ENCODE measurements at regions not wholly inside any gene's neighbourhood (a gene's known extent, or its start where the extent isn't known, plus 50 kb on each side); places are given as distances from the start of the nearest gene placed in this dataset.

DNA sequence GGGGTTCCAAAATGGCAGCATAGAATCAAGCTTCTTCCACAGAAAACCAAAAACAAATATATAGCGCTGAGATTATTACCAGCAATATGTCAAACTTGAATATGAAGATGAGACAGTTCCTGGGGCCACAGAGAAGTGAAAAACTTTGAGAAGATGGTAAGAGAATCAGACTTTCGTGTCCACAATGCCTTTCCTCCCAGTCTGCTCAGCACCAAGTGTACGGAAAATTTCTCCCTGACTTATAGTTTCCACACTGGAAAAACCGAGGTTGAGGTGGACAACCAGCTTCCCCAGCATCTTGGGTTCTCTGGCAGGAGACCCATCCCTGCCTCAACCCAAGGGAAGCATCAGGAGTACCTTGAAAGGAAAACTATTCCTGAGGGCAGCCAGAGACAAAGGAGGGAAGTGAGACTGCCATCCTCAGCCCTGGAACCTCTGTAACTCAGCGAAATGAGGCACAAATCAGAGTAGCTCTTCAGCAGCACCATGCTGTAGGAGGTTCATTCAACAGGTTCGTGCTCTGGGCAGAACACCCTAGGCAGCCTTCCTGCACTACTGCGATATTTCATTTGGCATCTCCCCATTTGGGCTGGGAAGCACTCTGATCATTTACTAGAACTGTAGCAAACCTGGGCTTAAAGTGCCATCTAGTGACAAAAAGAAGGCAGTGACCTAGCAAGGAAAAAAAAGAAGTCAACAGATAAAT lies 52.4 kb upstream of the CAPRIN2 start:
- Histone ChIP-seq H3K27me3 (no peaks in the 10 kb centered on the region), H3K27ac (no peak overlapping the region), H3K4me1 (no peaks in the 10 kb centered on the region), H3K4me3 (no peak overlapping the region), H3K9me3 (no peaks in the 10 kb centered on the region), H3K36me3 (no peaks in the 10 kb centered on the region)
- no peak for DNase-seq (ENCODE audit: low spot score)
- peak; percentile 40 to 81 for TF ChIP-seq CTCF (IDR thresholded peaks at IDR 0.05)

- Histone ChIP-seq H3K4me1 (no peaks in the 10 kb centered on the region), H3K27ac (no peak overlapping the region), H3K36me3 (no peaks in the 10 kb centered on the region), H3K9me3 (no peaks in the 10 kb centered on the region), H3K27me3 (no peaks in the 10 kb centered on the region), H3K4me3 (no peak overlapping the region)
- no peak for TF ChIP-seq CTCF (IDR thresholded peaks at IDR 0.05)
- DNase-seq (ENCODE audit: low spot score) = no peak
These were observed 51.2 kb upstream of the CAPRIN2 start for GRCh38 chr12:30805959-30806358.

Data from right atrium auricular region (tissue), 2 donors.